Activated CD4-positive, alpha-beta T cell treated with anti-CD3 and anti-CD28 coated beads for 24 hours (primary cell): ENCODE measurements at regions not wholly inside any gene's neighbourhood (a gene's known extent, or its start where the extent isn't known, plus 50 kb on each side); places are given as distances from the start of the nearest gene placed in this dataset.
"Not testable (repeated sequence)": the region's sequence is repeated elsewhere in the genome, so short reads cannot be mapped to it uniquely, and the experiment has no call there.

Experiments used
- DNase-seq, 2 donors: peaks; one replicate each; pipeline ENCODE4 v3.0.0-alpha.2; 2020; ENCODE audit warnings: low read depth in 2 of 2

DNA sequence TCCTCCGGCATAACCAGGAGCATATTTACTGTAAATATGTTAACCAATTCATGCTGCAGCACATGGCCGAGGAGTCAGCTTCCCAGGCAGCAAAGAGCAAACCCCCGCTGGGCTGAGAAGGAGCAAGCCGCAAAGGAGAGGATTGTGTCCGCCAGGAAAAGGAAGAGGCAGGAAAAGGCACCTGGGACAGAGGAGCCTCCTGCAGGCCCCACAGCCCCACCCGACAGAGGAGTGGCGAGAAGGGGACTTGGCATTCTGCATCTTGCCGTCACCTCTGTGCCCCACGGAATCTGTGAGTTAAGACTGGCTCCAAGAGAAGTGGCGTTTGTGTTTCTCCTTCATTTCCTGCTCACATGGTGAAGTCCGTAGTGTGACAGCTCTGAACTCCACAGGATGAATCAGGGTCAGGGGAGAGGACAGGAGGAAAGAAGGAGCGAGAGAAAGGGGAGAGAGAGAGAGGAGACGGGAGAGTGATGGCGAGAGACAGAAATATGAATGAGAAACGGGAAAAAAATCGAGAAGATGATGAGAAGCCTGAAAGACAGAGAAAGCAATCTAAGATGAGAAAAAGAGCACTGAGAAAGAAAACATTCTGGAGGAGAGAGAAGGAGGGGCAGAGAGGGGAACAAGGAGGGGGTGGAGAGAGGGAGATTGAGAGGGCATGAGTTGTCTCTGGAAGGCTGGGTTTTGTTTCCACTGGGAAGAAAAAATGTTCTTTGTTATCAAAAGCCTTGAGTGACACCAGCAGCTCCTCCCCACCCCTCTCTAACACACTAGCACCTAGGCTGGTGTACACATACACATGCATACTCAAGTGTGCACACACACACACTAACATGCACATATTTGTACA, 489.6 kb downstream of the MN1 start:
- no peak for DNase-seq

DNA sequence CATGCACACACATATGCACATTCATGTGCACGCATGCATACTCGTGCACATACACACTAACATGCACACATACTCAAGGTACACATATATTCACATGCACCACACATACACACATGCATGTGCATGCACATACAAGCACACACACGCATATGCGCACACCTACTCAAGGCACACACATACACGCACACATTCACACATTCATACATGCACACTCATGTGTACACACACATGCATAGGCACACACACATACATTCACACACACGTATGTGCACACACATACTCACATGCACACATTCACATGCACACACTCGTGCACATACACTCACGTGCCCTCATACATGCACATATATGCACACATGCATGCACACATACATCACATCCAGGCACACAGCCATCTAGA, 489.0 kb downstream of the MN1 start:
- DNase-seq, result no peak

DNA sequence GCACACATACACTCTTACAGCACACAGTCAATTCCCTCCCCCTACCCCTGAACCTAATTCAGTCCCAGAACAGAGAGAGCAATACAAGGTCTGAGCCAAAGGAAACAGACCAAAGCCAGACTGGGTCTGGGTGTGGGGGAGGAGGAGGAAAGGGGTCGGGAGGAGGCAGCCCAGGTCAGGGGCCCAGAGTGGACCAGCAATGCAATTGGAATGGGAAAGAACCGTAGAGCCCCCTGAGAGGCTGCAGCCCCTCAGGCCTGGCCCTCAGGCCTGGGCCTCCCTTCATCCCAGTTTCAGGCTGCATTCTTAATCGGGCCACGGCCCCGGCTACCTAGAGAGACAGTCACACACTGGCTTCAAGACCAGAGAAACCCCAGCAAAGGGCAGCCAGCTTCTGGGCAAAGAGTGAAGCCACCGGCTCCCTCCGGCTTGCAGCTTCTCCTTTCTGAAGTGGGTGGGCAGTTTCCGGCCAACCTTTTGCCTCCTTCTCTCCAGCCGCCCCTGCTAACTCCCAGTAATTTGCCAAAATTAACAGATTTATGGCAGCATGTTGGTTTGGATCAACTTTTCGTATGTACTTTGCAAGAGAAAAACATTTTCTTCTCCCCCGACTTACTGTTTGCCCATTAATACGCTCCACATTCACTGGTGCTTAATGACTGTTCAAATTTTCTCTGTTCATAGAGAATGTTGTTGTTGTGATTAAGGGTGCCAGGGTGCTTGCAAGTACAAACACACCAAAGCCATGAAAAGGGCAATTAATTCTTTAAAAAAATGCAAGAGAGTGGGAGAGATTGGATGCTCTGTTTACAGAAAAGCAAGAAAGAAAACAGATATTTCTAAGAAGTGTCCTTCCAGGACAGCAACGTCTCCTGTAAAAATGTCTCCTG, 488.3 kb downstream of the MN1 start:
- no peak for DNase-seq

DNA sequence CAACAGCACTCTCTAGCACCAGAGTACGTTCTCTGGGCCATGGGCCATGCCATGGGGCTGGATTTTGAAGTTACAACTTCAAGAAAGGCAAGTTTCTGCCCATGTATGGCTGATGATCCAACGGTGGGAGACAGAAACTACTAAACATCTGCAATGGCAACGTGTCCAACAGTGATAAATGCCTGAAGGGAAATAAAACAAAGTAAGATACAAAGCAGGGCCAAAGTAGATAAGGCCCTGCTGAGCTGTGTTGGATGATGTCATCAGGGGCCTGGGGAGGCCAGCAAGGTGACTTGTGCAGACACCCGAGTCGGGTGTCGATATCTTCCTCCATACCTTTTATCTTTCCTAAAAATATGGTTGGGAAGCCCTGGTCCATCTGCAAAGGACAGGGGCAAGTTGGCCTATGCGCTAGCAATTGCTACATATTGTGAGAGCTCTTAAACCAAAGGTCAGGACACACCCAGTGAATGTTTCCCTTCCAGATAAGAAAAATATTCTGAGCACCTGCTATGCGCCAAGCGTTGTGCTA, 487.2 kb downstream of the MN1 start:
- DNase-seq, result no peak

DNA sequence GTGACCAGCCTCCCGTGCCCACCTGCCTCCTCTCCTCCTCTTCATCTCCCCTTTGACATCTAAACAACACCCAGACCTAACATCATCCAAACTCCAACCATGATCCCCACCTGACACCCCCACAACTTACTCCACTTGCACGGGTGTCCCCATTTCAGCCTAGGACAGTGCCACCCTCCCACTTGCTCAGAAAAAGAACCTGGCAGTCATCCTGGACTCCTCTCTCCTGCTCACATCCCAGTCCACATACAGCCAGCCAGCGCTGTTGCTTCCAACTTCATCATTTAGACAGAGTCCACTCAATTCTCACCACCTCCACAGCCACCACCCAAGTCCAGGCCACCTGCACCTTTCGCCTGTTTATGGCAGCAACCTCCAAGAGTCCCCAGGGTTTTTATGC, 485.7 kb downstream of the MN1 start:
- no peak for DNase-seq

DNA sequence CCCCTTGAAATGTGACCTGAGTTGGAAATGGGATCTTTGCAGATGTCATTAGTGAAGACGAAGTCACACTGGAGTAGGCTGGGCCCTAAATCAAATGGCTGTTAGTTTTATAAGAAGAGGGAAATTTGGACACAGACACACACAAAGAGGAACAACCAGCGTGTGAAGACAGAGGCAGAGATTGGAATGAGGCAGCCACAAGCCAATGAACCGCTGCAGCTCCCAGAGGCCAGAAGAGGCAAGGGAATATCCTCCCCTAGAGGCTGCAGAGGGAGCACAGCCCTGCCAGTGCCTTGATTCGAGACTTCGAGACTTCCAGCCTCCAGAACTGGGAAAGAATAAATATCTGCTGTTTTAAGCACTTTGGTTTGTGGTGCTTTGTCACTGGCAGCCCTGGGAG, 484.5 kb downstream of the MN1 start:
- no peak for DNase-seq

DNA sequence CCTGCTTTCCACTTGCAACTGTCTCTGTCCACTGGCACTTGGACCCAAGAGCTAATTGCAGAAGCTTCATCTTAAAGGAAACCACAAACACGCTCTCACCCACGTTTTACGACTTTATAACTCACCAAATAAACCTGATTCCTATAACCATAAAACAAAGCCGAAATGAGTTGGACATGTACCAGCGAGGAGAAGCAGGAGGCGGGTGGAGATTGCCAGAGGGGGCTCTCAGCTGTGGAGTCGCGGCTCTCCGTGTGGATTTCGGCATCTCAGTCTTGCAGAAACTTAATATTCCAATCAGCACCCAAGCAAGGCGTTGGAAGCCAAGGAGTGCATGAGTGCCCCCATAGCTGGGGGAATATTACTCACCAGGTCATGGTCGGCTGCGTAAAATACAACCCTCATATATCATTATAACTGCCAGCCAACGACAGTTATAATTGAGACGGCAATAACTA, 483.6 kb downstream of the MN1 start:
- no peak for DNase-seq

DNA sequence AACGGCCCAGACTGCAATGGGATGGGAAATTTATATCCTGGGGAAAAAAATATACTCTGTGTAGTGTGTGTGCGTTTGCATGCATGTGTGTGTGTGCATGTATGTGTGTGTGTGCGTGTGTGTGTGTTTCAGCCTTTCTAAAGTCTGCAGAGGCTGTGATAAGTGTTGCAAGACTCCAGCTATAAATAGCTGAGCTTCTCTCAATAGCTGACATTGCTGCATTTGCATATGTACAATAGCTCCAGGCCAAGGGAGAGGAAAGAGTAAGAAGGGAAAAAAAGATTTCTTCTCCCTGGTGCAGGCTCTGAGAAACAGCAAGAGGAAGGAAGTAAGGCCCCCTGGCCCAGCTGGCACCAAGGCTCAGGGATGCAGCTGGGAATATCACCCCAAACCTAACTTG, 483.0 kb downstream of the MN1 start:
- no peak for DNase-seq

DNA sequence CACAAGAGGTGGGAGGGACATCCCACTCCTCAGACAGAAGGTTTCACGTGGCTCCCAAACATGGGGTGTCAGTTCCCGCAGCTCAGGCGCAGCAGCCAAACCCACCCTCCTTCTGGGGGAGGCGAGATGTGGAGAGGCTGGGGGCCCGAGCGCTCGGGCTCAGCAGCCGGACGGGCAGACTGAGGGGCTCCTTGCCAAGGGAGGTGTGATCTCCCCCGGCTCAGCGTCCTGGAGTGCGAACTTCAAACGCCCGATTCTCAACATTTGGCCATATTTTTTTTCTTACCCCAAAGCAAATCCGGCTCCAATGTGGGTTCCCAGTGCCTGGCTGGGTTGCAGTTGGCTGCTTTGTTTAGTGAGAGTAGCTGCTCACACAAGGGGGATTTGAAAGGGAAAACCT, 477.9 kb downstream of the MN1 start:
- no peak for DNase-seq

DNA sequence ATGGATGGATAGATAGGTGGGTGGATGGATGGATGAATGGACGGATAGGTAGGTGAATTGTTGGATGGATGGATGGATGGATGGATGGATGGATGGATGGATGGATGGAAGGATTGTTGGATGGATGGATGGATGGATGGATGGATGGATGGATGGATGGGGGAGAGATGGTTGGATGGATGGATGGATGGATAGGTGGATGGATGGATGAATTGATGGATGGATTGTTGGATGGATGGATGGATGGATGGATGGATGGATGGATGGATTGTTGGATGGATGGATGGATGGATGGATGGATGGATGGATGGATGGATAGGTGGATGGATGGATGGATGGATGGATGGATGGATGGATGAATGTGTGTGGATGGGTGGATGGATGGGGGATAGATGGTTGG, 476.6 kb downstream of the MN1 start:
- DNase-seq, result not testable (repeated sequence)

DNA sequence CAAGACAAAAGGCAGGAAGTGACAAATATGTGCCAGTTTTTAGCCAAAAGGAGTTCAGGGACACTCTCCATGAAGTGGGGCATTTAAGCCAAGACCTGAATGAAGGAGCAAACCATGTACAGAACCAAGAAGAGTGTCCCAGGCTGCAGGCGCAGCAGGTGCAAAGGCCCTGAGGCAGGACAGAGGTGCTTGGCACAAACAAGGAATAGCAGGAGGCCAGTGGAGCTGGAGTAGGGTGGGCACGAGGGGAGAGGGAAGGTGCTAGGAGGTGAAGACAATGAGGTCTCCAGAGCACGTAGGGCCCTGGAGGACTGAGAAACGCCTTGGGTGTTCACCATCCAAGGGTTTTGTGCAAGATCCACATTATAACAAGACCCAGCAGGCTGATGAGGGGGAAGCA, 474.1 kb downstream of the MN1 start:
- no peak for DNase-seq

DNA sequence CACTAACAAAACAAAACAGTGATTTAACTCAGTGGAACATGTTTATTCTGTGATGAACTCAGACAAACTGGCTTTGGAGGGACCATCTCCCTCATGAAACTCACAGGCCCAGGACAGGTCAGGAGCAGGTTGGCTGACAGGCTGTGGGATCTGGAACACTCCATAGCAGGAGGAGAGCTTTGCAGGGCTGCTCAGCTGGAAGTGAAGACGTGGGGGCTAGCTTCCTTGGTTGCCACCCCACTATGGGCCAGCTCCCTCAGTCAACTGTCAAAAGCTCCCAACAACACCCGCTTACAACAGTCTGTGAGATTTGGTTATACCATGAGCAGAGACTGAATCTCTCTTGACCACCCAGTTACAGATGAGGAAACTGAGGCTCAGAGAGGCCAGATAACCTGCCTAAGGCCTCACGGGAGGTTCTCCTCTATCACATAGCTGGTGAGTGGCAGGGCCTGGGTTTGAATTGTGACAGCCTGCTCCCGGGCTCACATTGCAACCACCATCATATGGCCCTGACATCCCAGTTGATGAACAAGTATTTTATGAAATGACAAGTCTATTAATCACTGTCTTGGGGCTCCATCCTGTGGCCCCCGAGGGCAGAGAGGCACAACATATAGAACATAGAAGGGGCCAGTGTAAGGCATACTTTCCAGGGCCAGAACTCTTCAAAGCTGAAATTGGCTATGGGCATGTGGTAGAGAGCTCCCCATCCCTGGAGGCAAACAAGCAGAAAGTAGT, 473.4 kb downstream of the MN1 start:
- DNase-seq, result no peak

DNA sequence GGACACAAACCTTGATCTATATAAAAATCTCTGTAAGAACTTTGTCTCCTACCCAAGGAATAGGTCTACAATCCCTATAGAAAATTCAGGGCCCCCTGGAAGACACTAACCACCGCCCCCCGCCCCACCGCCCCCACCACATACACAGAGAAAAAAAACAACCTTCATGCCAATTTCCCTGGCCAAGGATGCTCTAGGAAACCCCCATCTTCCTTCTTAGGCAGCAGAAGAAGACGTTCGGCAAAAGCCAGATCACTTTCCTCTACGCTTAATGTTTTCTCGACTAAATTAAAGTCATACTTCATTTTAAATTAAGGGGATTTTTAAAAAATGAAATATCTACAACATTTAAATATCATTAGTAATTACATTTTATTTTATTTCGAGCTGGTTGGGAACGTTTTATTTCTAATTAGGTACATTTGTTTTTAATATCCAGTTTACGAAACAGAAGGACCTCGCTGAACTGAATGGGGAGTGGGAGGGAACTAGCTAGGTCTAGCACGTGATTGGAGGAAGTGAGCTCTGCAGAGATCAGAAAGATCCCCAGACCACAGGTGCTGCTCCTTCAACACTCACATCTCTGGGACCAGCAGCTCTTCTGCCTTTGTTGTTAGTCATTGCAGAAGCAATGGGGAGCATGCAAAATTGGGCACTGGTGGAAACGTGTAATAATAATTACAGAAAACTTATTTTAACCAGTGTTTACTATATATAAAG, 472.3 kb downstream of the MN1 start:
- no peak for DNase-seq

DNA sequence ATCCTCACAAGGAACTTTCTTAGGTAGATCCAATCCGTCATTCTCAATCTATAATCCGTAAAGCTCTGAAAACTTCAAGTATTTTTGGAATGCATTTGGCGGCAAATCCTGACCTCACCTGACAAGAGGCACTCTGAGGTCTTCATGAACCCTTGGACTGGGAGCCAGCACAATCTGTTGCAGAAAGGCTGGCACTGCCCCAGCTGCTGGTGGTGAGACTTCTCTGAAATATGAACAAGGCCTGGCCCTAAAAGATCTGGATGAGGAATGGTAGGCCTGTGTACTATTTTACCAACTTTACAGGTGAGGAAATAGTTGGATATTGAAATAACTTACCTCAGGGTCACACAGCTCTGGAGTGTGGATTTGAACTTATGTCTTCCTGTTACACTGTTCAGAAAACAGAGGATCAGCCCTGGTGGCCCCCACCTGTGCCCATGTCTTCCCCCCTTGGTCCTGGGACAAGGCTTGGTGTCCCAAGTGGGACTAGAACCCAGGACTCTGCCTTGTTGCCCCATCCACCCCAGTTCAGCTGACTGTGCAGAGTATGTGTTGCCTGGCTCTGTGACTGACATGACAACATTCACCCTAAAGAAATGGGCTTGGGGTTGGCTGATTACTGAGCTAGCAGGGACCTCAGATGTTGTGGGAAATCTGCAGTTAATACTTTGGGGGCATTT, 471.4 kb downstream of the MN1 start:
- no peak for DNase-seq

DNA sequence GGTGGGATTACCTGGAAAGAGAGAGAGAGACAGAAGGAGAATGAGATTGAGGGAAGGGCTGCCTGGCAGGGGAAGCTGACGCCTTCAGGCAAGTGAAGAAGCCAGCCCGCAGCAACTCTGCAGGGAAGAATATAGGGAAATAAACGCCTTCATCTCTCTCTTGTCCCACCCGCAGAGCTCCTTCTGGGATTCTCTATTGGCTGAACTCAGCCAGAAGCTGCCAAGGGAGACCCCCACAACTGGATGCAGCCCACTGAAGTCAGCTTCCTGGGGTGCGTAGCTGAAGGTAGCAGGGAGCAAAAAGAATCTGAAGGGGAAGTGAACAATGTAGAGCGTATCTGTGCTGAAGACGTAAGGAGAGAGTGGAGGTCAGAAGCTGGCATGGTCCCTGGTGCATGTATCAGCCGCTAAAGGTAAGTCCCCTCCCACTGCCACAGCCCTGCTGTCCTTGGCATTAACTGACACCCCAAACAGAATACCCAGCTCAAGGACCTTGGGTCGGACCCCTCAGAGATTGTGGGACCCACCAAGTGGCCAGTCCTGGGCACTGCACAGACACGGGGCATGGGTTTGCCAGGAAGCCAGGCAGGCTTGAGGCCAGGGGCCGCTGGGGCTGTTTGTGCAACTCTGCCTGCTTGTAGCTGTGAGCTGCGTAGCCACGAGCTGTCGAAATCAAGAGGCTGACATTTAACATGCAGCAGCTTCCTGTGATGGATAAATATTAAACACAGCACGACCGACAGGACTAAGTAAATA, 469.9 kb downstream of the MN1 start:
- no peak for DNase-seq

DNA sequence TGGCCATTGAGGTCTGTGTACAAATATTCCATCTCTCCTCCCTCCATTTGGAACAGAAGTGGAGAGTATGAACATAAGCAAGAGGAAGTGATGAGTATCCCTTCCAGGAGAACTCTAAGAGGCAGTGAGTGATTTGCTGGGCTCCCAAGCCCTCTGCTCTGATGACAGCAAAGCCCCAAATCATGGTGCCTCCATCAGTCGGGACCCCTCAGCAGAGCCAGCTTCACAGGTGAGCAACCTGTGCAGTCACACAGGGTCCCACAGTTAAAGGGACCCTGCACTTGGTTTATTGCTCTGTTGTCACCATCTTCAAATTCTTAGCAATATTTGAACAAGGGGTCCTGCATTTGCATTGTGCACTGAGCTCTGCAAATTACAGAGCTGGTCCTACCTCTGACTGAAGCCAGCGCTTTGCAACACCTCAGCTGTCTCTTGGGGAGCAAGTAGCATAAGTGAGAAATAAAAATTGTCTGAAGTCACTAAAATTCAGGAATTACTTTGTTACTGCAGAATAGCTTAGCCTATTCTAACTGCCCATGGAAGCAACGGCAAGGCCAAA, 466.4 kb downstream of the MN1 start:
- no peak for DNase-seq

DNA sequence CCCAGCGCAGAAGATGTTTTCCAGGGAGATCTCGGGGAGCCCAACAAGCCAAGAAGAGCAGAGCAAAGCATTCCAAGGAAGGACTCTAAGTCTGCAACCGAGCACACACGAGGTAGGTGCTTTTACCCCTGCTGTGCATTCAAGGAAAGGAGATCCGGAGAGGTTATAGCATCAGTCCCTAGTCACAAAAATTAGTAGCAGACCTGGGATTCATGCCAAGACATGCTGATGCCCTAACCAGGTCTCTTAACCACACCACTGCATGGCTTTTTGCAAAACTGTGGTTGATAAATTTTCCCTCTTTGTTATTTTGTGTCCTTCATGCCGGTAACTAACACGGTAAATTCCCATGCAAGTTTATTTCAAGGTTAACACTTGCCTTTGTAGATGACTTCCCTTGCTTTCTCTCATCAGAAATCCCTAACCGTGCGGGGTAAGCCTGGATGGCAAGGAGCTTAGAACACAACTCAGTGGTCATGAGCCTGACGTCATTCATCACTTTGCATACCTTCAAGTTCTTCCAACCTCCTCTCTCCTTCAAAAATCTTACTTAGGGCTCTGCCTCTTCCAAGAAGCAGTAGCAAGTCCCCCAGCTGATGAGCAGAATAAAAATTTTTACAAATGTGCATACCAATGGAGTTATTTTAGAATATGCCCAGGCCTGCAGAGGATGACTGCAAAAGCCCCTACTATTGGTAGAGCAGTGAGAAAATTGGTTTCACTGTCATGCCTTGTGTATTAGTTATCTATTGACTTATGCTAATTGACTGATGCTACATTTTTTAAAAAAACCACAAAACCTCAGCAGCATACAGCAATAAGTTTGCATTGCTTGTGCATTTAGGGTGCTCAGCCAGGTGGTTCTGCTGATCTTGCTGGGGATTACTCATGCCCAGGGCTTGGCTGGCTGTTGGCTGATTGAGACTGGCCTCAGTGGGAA, 465.1 kb downstream of the MN1 start:
- no peak for DNase-seq

DNA sequence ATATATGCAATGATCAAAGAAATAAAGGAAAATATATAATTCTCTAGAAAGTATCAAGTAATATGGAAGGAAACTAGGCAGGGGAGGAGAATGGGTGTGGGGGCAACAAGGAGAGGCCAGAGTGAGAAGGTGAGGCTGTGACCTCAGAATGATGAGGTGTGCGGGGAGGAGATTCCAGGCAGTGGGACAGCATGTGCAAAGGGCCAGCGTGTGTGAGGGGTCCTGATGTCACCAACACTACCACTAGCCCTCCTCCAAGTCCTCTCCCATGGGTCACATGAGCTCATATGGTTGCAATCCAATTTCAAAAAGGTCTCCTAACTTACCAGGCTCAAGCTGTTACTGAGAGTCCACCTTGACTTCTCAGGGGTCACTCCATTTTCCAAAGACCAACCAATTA, 463.9 kb downstream of the MN1 start:
- no peak for DNase-seq

DNA sequence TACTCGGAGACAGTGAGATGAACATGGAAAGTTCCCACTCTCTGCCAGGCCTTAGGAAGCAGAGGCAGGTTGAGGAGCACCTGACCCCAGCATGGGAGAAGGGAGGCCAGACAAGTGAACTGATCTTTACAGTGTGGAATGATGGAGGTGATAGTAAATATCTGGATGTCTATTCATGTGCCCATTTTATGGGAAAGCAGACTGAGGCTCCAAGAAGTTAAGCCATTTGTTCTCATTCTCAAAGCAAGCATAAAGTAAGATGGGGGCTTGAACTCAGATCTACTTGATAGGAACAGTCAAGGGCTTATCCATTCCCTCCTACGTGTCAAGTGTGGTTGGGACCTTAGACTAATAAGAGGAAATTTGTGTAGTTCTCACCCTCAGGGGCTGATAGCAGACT, 461.5 kb downstream of the MN1 start:
- no peak for DNase-seq
